GM18517 (cell line): ENCODE measurements at regions not wholly inside any gene's neighbourhood (a gene's known extent, or its start where the extent isn't known, plus 50 kb on each side); places are given as distances from the start of the nearest gene placed in this dataset.
"Not testable (repeated sequence)": the region's sequence is repeated elsewhere in the genome, so short reads cannot be mapped to it uniquely, and the experiment has no call there.

Source experiments
- ATAC-seq: cut with Tn5 transposase; IDR thresholded peaks from one replicate; pipeline ENCODE4 v1.9.1; 2021; ENCODE audit warnings: mild to moderate bottlenecking, moderate library complexity; ENCODE audit not compliant: unreplicated experiment

DNA sequence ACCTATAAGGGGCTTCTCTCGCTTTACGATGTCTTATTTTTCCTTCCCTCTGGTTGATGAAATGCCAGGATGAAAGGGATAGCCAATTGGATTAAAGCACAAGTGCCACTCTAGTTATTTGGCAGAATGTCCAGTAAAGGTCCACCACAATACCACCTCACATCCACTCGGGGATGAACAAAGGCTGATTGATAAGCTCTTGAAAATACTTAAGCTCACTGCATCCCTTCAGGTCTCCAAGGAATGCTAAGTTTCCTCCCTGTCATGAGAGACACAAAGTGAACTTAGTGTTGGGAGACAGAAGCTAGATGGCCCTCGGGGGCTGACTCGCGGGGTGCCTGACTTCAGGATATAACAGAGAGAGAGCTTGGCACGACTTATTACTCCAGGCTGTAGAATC lies 185.9 kb upstream of the ZNF644 start:
- not testable (repeated sequence) for ATAC-seq

DNA sequence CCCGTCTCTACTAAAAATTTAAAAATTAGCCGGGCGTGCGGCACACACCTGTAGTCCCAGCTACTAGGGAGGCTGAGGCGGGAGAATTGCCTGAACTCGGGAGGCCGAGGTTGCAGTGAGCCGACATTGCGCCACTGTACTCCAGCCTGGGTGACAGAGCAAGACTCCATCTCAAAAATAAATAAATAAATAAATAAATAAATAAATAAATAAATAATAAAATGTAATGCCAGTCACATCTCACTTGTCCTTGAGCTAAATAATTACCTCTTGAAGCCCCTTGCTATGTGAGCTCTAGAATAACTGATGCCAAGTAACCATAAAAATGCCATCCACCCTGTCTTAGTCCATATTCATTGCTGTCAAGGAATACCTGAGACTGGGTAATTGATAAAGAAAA lies 182.3 kb upstream of the ZNF644 start:
- ATAC-seq: not testable (repeated sequence)

DNA sequence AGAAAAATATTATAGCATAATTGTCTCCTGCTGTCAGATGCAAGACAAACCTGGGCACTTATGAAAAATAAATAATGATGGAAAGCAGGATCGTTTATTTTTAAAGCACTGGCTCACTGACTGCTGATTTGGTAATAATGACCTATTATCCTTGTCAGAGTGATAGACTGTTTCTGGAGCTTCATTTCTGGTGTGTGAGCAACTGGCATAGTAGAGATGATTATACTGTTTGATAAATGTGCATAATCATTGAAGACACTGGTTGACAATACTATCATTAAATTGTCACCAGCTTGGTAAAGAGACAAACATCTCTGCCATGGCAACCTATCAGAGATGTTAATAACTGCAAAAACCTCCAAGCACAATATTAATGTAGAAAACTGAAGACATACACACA lies 179.9 kb upstream of the ZNF644 start:
- ATAC-seq: no peak

DNA sequence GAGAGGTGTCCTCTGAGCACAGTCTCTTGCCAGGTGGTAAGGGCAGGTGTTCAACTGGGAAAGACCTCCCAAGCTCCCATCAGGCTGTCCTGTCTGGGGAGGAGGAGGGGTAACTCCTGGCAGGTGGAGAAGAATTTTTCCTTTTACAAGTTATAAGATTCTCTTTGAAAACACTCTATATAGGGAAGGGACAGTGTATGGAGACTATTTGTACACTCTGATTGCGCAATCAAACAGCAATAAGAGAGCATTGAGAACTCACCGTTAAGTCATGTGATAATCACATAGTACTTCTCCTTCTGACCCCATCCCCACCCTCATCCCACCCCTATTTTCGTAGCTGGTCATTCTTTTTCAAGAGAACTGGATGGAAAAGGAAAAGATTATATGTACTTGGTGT lies 179.3 kb upstream of the ZNF644 start:
- ATAC-seq: no peak

DNA sequence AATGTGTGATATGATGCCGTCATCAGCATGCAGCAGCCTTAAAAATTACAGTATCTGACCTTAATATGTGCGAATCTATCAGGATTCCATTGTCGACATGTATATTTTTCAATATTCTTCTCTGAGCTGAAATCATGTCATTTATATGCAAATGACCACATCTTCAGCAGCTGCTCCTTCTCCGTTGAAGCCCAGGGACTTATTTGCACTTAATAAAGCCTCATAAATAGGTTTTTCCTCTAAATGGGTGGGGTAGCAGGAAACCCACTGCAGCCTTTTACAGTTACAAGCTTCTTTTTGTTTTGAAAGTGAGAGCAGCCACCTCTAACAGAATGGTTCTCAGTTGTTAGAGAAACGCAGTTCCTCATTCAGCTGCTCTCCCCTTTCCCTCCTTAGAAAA lies 178.8 kb upstream of the ZNF644 start:
- ATAC-seq: no peak

DNA sequence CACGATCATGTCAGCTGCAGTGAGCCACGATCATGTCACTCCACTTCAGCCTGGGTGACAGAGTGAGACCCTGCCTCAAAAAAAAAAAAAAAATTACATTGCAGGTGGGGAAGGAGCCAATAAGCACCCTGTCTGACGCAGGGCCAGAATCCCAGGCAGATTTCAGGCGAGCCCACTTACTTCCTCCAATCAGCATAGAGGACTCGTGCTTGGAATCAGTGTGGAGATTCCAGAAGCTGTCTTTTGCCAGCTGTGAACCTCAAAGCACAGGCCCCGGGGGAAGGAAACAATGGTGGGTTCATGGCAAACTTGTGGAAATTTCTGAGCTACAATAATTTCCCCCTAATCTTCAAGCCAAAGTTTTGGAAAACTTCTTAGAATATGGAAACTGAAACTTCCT lies 178.2 kb upstream of the ZNF644 start:
- ATAC-seq: no peak

DNA sequence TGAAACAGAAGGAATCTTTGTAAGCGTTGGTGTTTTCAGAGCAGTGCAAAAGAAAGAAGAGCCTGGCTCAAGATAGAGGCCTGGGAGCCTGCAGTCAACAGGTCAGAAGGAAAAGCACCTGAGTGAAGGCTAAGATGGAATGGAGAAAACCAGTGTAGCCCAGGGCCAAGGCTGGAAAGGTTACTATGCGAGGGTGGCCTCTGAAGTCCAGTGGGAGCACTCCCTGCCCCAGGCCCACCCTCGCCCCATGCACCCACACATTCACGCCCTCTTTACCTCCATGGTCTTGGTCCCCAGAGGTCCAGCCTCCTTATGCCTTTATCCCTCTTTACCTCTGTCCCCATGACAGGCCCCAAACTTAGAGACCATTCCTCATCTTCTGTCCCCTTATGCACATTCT lies 169.2 kb upstream of the ZNF644 start:
- no peak for ATAC-seq

DNA sequence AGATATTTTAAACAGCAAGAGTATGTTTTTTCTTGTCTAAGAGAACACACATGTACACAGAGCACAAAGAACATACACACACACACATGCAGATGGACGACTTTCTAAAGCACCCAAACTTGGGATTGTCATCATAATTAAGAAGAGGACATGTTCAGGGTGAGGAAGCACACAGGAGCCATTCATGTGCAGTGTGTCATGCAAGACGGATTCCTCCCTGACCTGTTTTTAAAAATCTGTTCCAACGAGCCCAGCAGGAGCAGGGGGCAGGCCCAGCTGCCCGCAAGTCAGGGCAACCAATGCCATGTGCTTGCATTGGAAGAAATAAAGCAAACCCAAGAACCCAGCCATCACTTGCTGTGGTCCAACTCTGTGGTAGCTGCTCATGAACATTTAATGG lies 167.3 kb upstream of the ZNF644 start:
- no peak for ATAC-seq

DNA sequence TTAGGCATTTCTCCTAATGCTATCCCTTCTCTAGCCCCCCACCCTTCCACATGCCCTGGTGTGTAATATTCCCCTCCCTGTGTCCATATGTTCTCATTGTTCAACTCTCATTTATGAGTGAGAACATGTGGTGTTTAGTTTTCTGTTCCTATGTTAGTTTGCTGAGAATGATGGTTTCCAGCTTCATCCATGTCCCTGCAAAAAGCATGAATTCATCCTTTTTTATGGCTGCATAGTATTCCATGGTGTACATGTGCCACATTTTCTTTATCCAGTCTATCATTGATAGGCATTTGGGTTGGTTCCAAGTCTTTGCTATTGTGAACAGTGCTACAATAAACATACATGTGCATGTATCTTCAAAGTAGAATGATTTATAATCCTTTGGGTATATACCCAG lies 161.0 kb upstream of the ZNF644 start:
- not testable (repeated sequence) for ATAC-seq

DNA sequence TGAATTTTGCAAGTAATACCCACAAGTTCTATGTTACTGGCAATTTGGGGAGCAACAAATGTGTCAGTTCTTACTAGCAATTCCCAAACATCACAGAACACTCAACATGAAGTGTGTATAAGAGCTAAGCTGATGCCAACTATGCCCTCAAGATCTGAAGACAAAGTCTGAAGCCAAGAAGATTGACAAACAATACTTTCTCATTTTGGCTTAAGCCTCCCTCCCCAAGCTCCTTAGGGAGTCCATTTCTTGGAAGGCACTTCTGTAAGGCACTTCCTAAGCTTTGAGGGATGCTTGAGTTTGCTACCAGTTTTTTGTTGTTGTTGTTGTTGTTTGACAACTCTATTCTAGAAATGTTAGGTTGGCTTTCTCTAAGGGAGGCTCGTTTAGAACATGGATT lies 154.4 kb upstream of the ZNF644 start:
- no peak for ATAC-seq

DNA sequence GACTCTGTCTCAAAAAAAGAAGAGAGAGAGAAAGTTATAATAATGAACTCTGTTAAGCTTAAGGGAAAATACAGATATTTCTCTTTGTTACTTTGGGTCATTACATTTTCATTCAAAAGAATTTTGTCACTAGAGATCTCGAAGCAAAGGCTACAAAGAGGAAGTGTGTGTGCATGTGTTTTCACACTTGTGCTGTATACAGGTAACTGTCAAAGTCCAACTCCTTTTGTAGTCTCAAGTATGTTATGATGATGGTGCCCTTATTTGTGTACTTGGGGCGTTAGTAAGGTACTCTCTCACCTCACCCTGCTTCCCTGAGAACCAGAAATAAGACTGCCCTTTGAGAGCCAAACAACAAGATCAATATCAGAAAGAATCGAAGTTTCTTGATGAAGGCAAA lies 152.9 kb upstream of the ZNF644 start:
- no peak for ATAC-seq

DNA sequence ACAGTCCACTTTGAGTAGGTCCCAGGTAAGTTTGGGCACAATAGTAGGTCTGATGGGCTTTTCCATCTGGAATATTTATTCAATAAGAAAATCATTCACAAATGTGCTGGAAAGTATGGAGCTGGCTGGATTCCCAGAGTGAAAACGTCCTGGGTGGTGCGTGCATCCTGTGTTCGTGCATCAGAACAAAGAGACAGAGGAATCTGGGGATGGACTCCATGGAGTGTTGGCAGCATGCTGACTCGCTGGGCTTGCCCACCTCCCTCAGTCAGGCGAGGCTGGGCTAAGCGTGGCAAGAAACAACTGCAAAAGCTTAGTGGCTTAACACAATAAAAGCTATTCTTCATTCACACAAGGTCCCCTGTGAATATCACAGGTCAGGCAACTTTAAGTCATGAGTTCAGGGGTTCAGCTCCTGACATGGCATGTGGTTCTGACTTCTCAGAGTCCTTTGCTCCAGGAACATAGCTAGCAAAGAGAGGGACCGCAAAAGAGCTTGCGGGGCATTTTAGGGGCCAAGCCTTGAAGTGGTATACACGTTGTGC lies 151.6 kb upstream of the ZNF644 start:
- no peak for ATAC-seq

DNA sequence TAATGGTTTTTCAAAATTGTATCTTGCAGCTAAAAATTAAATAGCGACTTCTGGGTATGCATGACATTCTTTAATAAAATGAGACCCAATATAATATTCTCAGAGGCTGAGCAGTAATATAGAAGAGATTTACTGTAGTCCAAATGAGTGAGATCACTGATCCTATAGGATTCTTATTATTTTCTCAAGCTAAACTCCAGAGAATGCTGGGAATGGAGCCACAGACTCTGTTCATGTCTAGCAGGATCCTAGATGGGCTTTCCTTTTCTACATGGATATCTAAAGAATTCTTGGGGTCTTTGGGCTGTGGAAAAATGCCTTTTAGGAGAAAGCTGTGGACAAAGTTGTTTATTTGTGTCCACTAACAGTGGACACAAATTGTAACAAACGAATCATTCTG lies 150.7 kb upstream of the ZNF644 start:
- ATAC-seq: no peak

DNA sequence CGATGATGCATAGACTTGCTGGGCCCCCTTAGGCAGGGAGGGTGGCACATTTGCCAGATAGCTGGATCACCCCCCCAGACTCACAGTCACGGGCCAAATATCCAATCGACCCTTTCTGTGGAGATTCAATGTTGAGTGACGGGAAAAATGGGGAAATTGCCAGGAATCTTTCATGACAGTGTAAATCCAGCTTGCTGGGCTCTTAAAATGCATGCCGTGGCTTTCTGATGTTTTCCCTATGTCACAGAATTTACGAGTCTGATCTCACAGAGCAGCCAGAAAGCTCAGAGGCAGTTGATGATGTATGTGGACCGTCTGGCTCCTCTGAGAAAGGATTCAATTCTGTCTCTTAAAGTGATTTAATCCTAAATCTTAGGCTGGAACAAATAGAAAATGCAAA lies 150.1 kb upstream of the ZNF644 start:
- ATAC-seq: no peak

DNA sequence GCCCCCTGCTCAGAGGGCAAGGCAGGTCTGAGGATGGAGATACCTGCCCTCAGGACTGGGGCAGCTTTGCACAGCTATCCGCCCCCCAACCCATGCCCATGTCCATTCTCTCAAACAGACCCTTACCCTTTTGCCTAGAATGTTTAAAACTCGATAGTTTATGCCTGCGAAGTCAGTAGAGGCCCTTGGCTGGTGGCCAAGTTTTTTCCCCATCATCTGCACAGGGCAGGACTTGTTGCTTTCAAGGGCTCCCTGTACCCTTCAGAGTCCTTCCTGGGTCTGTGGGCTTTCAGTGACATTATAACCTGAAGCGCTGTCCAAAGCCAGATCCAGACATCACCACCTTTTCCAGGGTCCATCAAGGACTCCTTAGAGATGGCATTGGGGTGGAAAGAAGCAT lies 148.7 kb upstream of the ZNF644 start:
- no peak for ATAC-seq

DNA sequence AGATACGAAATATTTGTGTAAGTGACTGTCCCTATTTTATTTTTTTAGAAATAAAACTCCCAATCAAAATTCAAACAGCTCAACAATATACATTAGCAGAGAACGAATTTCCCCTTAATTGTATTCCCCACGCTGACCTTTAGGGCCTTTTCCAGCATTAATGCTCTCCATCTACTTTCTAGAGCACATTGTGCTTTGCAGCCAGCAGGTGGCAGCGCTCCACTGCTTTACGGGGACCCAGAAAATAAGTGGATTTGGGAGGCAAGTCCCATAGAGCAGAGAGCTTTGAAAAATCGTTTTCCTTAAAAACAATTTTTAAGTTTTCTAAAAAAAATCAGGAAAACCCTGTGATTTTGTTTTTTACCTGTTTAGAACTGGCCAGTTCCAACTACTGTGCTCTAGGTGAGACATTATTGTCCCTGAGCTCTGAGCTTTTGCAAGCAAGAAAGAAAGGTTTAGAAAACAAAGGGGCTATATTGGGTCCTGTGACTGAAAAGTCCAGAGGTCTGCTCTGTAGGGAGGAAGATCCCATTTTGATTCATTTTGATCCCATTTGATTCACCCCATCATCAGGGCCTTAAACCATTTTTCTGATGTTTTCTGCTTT lies 144.4 kb upstream of the ZNF644 start:
- ATAC-seq: no peak

DNA sequence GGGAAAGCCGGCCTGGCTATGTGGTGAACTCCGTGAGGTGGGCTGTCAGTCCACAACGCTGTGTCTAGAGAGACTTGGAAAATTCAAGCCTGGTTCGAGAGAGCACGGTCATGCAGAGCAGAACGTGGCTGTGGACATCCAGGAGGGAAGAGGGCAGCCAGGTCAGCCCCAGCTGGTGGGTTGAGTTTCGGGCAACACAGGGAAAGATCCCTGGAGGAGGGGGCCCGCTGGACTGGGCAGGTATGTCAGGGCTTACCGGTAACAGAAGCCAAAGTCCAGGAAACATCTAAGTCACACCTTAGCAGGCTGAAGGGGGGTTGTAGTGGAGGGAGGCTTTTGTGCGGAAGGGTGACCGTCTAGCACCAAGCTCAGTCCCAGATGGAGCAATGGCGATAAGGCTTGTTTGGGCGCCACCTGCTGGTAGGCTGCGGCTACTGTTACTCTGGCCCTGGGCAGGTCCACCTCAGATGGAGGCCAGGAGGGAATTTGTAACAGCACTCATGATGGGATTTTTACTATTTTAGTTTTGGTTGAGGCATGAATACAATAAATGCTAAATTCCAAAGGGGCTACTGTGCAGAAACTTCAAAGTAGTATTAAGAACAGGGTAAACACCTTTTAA lies 143.3 kb upstream of the ZNF644 start:
- peak; percentile 95 for ATAC-seq

DNA sequence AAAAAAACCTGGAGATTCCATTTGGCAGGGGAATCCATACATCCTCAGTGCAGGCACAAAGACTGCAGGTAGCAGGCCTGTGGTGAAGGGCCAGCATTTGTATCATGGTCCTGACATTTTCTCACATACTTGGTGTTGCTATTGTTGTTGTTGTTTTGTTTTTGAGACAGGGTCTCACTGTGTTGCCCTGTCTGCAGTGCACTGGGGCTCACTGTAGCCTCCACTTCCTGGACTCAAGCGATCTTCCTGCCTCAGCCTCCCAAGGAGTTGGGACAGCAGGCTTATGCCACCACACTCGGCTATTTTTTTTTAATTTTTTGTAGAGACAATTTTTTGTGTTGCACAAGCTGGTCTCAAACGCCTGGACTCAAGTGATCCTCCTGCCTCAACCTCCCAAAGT lies 140.8 kb upstream of the ZNF644 start:
- no peak for ATAC-seq

DNA sequence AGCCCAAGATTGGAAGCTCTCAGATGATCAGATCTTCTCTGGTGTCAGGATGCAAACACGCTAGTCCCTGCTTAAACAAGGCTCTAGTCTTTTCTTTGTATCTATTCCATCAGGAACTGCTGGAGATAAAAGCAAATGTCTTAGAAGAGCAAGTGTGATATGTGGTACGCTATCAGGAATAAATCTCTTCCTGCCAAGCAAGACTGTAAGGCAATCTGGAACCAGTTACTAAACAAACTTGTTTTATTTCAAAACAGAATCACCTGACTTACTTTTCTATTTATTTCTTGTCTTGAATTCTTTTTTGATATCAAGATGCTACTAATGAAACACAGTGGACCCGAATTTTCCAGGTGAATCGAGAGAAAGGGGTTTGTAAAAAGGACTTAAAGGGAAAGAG lies 139.9 kb upstream of the ZNF644 start:
- no peak for ATAC-seq

DNA sequence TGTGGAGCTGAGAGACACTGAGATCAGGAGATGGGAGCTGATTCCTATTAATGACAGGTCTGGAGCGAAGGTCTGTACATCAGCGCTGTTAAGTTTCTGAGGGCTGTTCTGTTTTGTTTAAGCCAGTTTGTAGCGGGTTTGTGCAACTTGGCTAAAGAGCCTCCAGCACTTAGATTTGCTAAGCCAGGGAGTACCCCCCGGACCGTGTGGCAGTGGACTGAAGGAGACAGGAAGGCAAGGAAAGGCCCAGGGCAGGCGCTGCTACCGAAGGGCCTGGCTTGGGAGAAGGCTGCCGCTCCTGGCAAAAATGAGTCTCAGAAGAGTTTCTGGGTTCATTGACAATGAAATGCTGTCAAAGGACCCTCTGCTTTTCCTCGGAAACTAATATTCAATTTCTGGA lies 139.3 kb upstream of the ZNF644 start:
- ATAC-seq: no peak

DNA sequence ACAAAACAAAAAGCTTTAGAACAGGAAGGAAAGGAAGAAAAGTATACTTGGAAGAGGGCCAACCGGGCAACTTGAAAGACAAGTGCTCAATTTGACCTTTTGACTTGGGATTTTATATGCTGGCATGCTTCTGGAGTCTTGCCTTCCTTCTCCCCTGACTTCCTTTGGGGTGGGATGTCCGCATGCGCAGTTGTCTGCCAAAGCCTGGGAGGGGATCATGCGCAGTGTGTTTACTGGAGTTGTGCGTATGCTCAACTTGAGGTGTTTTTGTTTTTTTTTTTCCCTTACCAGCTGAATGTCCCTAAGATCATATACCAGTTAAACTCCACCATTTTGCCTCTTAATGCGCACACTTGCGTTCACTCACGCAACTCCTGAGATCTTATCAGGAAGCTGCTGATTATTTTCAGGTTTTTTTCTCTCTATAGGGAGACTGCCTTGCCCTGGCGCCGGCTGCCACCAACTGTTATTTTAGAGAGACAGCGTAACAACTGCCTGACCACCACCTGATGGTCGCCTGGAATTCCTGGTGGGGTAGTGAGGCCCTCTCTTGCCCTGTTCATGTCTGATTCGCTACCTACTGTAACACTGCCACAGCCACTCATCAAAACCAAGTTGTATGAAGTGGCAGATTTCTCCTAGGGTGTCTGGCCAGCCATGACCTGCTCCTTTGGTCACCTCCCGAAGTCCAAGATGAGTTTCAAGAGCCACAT lies 138.7 kb upstream of the ZNF644 start:
- no peak for ATAC-seq

DNA sequence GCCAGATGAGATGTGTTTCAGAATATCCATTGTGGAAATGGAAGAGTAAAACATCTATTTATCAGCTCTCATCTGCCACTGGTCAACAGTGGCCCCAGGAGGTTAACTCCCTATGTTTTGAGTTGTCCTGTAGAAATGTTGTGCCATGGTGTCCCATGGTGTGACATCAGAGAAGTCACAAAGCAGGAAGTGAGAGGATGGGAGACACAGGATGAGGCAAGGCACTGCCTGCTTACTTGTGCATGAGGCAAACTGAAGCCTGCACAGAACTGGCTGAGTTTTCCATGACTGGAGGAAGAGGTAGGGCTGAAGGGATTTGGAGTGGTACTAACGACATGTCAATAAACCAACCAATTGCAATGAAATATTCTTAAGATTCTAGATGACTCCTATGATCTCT lies 131.5 kb upstream of the ZNF644 start:
- ATAC-seq: no peak
